ENCODE measurements at regions not wholly inside any gene's neighbourhood (a gene's known extent, or its start where the extent isn't known, plus 50 kb on each side); places are given as distances from the start of the nearest gene placed in this dataset.
"Not testable (repeated sequence)": the region's sequence is repeated elsewhere in the genome, so short reads cannot be mapped to it uniquely, and the experiment has no call there.

DNA sequence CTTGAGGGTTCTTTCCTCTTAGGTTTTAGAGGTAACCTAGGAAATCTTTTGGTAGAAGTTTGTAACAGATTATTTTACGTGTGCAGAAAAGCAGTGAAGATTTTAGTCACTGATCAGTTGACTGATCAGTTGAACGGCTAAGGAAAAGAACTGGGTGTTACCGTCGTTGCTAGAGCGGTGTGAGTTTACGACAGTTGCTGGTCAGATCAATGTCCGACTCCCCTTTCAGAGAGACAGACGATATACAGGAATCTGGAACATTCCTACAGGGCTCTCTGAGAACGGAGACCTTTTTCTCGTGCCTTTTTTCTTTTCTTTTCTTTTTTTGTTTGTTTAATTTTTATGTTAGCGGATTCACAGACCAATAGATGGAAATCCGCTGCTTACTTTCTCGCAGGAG, 132.1 kb upstream of the ZNF184 start:
- no peaks in the 10 kb centered on the region for H3K36me3 ChIP-seq (ENCODE audit: control insufficient read depth, insufficient read depth, low read length)
- TF ChIP-seq CTCF (IDR thresholded peaks at IDR 0.05; ENCODE audit: insufficient read depth in 1 of 2, low read depth in 1 of 2, low read length in 1 of 2, severe bottlenecking in 1 of 2, unreplicated experiment in 1 of 2), result no peak
- no peaks in the 10 kb centered on the region for H3K4me1 ChIP-seq
- intact Hi-C loops (cut with micrococcal nuclease; ENCODE audit: unreplicated experiment), result loop anchor here (1.0 to 5.0 kb wide), 3 partner anchors 13 to 308 kb away; no protein-coding TSS in a partner anchor
- H3K9me3 ChIP-seq, result no peaks in the 10 kb centered on the region; the same call in 1 of the 2 replicates
- Mint-ChIP-seq H3K4me1 (ENCODE audit: low read depth, unreplicated experiment) (peaks cover 9% of the 10 kb centered on the region), H3K27me3 (ENCODE audit: insufficient read depth, unreplicated experiment) (peaks cover 2% of the 10 kb centered on the region), H3K27ac (ENCODE audit: unreplicated experiment) (peak overlapping the region; percentile 94), H3K9me3 (ENCODE audit: unreplicated experiment) (no peaks in the 10 kb centered on the region), H3K4me3 (ENCODE audit: unreplicated experiment) (peak overlapping the region; percentile 96), H3K36me3 (ENCODE audit: insufficient read depth, unreplicated experiment) (peaks cover 16% of the 10 kb centered on the region)
- POLR2A ChIA-PET, result interaction anchor here (0.7 kb wide), 1 partner anchor 179 kb away, joined by 3 read pairs; no protein-coding TSS in a partner anchor
- peak in 1 of 2 experiments; percentile 38 for DNase-seq
- peak overlapping the region; percentile 52 for H3K4me3 ChIP-seq (ENCODE audit: low read depth, low read length)
- no TSS peak for BruUV-seq (replicated peaks)
- CTCF ChIA-PET, result interaction anchor here (1.0 to 1.5 kb wide), 2 partner anchors 83 to 147 kb away, joined by 4 to 6 read pairs; no protein-coding TSS in a partner anchor
- no peaks in the 10 kb centered on the region for H3K27me3 ChIP-seq (replicated peaks; ENCODE audit: control insufficient read depth, insufficient read depth, low read length)

DNA sequence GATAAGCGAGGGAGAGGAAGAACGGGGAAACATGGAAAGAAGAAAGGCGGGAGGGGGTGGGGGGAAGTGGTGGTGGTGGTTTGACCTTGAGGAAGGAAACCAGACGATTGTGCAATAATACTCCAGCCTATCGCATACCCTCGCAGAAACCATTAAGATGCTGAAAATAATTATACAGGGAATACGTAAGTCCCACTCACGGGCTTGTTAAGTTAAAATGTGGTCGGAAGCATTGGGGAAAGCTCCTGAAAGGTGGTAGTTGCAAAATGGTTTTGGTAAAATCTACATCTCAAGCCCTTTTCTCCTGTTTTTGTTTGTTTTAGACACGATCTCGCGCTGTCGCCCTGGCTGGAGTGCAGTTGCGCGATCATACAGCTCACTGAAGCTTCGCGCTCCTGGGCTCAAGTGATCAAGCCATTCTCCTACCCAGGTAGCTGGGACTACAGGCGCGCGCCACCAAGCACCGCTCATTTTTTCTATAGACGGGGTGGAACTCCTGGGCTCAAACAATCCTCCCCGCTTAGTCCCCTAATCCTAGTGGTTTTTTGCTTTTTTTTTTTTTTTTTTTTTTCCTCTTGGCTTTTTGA, 128.9 kb upstream of the ZNF184 start:
- POLR2A ChIA-PET, result no interaction called here
- Histone ChIP-seq H3K36me3 (ENCODE audit: control insufficient read depth, insufficient read depth, low read length) (no peaks in the 10 kb centered on the region), H3K27me3 (replicated peaks; ENCODE audit: control insufficient read depth, insufficient read depth, low read length) (no peaks in the 10 kb centered on the region), H3K4me3 (ENCODE audit: low read depth, low read length) (peak overlapping the region; percentile 36), H3K9me3 (no peaks in the 10 kb centered on the region; the same call in 1 of the 2 replicates), H3K4me1 (no peaks in the 10 kb centered on the region)
- Mint-ChIP-seq H3K4me1 (ENCODE audit: low read depth, unreplicated experiment) (peaks cover 9% of the 10 kb centered on the region), H3K4me3 (ENCODE audit: unreplicated experiment) (peak overlapping the region; percentile 84), H3K27ac (ENCODE audit: unreplicated experiment) (peak overlapping the region; percentile 48), H3K27me3 (ENCODE audit: insufficient read depth, unreplicated experiment) (peaks cover 2% of the 10 kb centered on the region), H3K36me3 (ENCODE audit: insufficient read depth, unreplicated experiment) (peaks cover 16% of the 10 kb centered on the region), H3K9me3 (ENCODE audit: unreplicated experiment) (no peaks in the 10 kb centered on the region)
- intact Hi-C loops (cut with micrococcal nuclease; ENCODE audit: unreplicated experiment), result no loop called here
- CTCF ChIA-PET, result interaction anchor here (0.7 to 1.1 kb wide), 5 partner anchors 82 to 170 kb away, joined by 4 to 8 read pairs (median 5); no protein-coding TSS in a partner anchor
- no peak for TF ChIP-seq CTCF (IDR thresholded peaks at IDR 0.05; ENCODE audit: insufficient read depth in 1 of 2, low read depth in 1 of 2, low read length in 1 of 2, severe bottlenecking in 1 of 2, unreplicated experiment in 1 of 2)
- DNase-seq, result peak; percentile 48 to 63
- BruUV-seq (replicated peaks), result no TSS peak

GRCh38 chr6:27599859-27600532, 127.1 kb upstream of the ZNF184 start:
- Mint-ChIP-seq H3K4me1 (ENCODE audit: low read depth, unreplicated experiment) (no peaks in the 10 kb centered on the region), H3K9me3 (ENCODE audit: unreplicated experiment) (no peaks in the 10 kb centered on the region), H3K36me3 (ENCODE audit: insufficient read depth, unreplicated experiment) (peaks cover under 1% of the 10 kb centered on the region), H3K27me3 (ENCODE audit: insufficient read depth, unreplicated experiment) (no peaks in the 10 kb centered on the region), H3K27ac (ENCODE audit: unreplicated experiment) (no peak overlapping the region), H3K4me3 (ENCODE audit: unreplicated experiment) (peak overlapping the region; percentile 84)
- Histone ChIP-seq H3K9me3 (no peaks in the 10 kb centered on the region; the same call in 1 of the 2 replicates), H3K4me1 (no peaks in the 10 kb centered on the region), H3K27me3 (replicated peaks; ENCODE audit: control insufficient read depth, insufficient read depth, low read length) (no peaks in the 10 kb centered on the region), H3K36me3 (ENCODE audit: control insufficient read depth, insufficient read depth, low read length) (no peaks in the 10 kb centered on the region), H3K4me3 (ENCODE audit: low read depth, low read length) (no peak overlapping the region)
- POLR2A ChIA-PET, result no interaction called here
- no TSS peak for BruUV-seq (replicated peaks)
- intact Hi-C loops (cut with micrococcal nuclease; ENCODE audit: unreplicated experiment), result no loop called here
- CTCF ChIA-PET, result no interaction called here
- no peak for DNase-seq
- TF ChIP-seq CTCF (IDR thresholded peaks at IDR 0.05; ENCODE audit: insufficient read depth in 1 of 2, low read depth in 1 of 2, low read length in 1 of 2, severe bottlenecking in 1 of 2, unreplicated experiment in 1 of 2), result no peak

- H3K4me1 Mint-ChIP-seq (ENCODE audit: low read depth, unreplicated experiment); CTCF ChIA-PET; H3K9me3 Mint-ChIP-seq (ENCODE audit: unreplicated experiment); H3K36me3 ChIP-seq (ENCODE audit: control insufficient read depth, insufficient read depth, low read length); H3K27ac Mint-ChIP-seq (ENCODE audit: unreplicated experiment); H3K36me3 Mint-ChIP-seq (ENCODE audit: insufficient read depth, unreplicated experiment); H3K27me3 ChIP-seq (replicated peaks; ENCODE audit: control insufficient read depth, insufficient read depth, low read length); H3K27me3 Mint-ChIP-seq (ENCODE audit: insufficient read depth, unreplicated experiment); BruUV-seq (replicated peaks); H3K9me3 ChIP-seq; H3K4me1 ChIP-seq; intact Hi-C loops (cut with micrococcal nuclease; ENCODE audit: unreplicated experiment); POLR2A ChIA-PET; H3K4me3 ChIP-seq (ENCODE audit: low read depth, low read length); DNase-seq: not testable (repeated sequence)
- peak overlapping the region; percentile 18 for H3K4me3 Mint-ChIP-seq (ENCODE audit: unreplicated experiment)
Measured at GRCh38 chr6:27597031-27597567, 124.2 kb upstream of the ZNF184 start.
